ENCODE measurements at regions not wholly inside any gene's neighbourhood (a gene's known extent, or its start where the extent isn't known, plus 50 kb on each side); places are given as distances from the start of the nearest gene placed in this dataset.

DNA sequence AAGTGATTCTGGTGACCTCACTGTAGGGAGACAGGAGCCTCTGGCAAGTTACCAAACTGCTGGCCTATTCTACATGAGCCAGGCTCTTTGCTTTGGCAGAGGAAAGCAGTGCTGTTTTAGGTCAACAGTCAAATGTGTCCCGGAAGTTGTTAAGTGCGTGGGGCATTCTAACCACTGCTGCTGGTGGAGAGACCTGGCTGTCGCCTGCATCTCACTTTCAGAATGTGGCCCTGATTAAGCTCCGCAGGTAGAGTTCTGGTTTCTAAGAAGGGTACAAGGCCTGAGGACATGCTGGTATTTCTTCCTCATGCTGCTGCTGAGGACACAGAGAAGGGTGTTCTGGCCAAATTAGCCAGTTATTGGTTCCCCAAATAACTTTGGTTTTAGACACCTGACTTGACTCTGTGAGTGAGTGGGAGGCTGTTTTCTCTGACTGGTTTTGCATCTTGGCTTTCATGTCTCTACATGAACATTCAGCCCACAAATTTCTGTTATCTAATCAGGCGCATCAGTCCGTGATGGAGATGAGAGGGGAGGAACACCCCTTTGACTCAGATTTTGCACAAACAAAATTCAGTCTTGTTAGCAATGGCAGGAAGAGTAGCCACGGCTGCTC is 120.8 kb downstream of the LMO4 start:
- TF ChIP-seq POLR2AphosphoS5 (IDR thresholded peaks at IDR 0.05): peak in 1 of 3 donors; percentile 73
- no peak for TF ChIP-seq POLR2A (IDR thresholded peaks at IDR 0.05)
- Histone ChIP-seq H3K36me3 (no peaks in the 10 kb centered on the region), H3K27me3 (no peaks in the 10 kb centered on the region), H3K4me1 (peaks cover 8 to 14% (median 11%) of the 10 kb centered on the region in 4 donors), H3K27ac (peak overlapping the region in 3 of 4 donors; percentile 19 to 62 (median 30)), H3K9me3 (peaks cover 0 to 6% of the 10 kb centered on the region in 2 donors), H3K4me3 (no peak overlapping the region)
- intact Hi-C loops (cut with DNase I; ENCODE audit: low total_unique reads) (no loop called here), in situ Hi-C loops (cut with MboI; ENCODE audit: low pct_ligation_motif_present in 1 of 4, low pct_unique_long_range_greater_than_20kb in 1 of 4, low sequenced_read_pairs in 3 of 4) (no loop called here)
- DNase-seq: peak; percentile 70
- WGBS, 2 donors (ENCODE audit: low coverage in 1 of 2): 53 to 69% methylated on average over 3 to 7 of the region's 7 CpGs

DNA sequence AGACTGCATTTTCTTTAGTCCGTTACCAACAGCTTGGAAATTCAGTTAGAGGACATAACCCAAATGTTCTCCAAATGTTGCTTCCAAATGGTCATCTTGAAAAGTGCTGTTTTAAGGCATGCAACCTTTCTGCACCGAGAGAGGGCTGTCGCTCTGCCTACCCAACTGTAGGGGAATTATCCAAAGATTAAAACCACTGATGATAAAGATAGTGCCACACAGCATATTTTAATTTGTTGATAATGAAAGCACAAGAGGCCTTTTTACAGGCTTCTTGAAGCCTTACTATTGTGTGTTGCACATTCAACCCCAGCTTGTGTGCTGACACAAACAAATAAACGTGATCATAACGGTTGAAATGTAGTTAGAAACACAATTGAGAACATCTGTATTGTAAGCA is 121.5 kb downstream of the LMO4 start:
- H3K27ac ChIP-seq: peak overlapping the region in 3 of 4 donors; percentile 19 to 62 (median 30)

DNA sequence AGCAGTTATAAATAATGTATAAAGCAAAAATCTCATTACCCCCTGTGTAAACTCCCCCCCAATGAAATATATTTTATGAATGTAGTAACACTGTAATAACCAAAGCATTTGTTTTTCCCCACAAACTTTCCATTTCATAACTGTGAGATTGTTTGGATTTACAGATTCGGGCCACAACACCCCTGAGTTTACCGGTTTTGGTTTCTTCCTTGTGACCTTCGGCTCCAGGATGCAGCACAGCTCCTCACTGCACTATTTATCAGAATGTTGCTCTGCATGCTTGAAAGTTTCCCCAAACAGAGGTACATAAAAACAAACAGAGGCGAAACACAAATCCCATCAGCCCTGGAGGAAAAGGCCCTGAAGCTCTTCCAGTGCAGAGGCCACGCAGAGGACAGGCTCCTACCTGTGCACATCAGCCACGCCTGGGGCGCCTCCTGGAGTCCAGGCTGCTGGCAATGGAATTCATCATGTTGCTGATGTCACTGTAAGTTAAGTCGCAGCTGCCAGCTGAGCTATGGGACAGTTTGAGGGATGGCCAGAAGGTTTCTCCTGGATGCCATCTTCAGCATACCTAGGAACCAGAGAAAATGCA is 122.0 kb downstream of the LMO4 start:
- DNase-seq: peak; percentile 44
- no peaks in the 10 kb centered on the region for H3K36me3 ChIP-seq
- H3K4me1 ChIP-seq: peaks cover 8 to 14% (median 11%) of the 10 kb centered on the region in 4 donors
- H3K27me3 ChIP-seq: no peaks in the 10 kb centered on the region
- in situ Hi-C loops (cut with MboI; ENCODE audit: low pct_ligation_motif_present in 1 of 4, low pct_unique_long_range_greater_than_20kb in 1 of 4, low sequenced_read_pairs in 3 of 4): no loop called here
- H3K9me3 ChIP-seq: no peaks in the 10 kb centered on the region
- WGBS, 2 donors (ENCODE audit: low coverage in 1 of 2): 70 to 85% methylated on average over 3 to 8 of the region's 8 CpGs
- intact Hi-C loops (cut with DNase I; ENCODE audit: low total_unique reads): no loop called here
- TF ChIP-seq, protein P1, sequence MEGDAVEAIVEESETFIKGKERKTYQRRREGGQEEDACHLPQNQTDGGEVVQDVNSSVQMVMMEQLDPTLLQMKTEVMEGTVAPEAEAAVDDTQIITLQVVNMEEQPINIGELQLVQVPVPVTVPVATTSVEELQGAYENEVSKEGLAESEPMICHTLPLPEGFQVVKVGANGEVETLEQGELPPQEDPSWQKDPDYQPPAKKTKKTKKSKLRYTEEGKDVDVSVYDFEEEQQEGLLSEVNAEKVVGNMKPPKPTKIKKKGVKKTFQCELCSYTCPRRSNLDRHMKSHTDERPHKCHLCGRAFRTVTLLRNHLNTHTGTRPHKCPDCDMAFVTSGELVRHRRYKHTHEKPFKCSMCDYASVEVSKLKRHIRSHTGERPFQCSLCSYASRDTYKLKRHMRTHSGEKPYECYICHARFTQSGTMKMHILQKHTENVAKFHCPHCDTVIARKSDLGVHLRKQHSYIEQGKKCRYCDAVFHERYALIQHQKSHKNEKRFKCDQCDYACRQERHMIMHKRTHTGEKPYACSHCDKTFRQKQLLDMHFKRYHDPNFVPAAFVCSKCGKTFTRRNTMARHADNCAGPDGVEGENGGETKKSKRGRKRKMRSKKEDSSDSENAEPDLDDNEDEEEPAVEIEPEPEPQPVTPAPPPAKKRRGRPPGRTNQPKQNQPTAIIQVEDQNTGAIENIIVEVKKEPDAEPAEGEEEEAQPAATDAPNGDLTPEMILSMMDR (IDR thresholded peaks at IDR 0.05): no peak
- H3K4me3 ChIP-seq: no peak overlapping the region
- peak overlapping the region in 1 of 4 donors; percentile 62 for H3K27ac ChIP-seq

More for the DNA sequence above, 121.5 kb downstream of the LMO4 start:
- WGBS, 2 donors (ENCODE audit: low coverage in 1 of 2): 72 to 80% methylated on average over 5 of the region's 5 CpGs
- intact Hi-C loops (cut with DNase I; ENCODE audit: low total_unique reads) (no loop called here), in situ Hi-C loops (cut with MboI; ENCODE audit: low pct_ligation_motif_present in 1 of 4, low pct_unique_long_range_greater_than_20kb in 1 of 4, low sequenced_read_pairs in 3 of 4) (no loop called here)
- Histone ChIP-seq H3K9me3 (no peaks in the 10 kb centered on the region), H3K4me1 (peaks cover 8 to 14% (median 11%) of the 10 kb centered on the region in 4 donors), H3K36me3 (no peaks in the 10 kb centered on the region), H3K4me3 (no peak overlapping the region), H3K27me3 (no peaks in the 10 kb centered on the region)
- no peak for DNase-seq
- TF ChIP-seq POLR2A (IDR thresholded peaks at IDR 0.05) (no peak), POLR2AphosphoS5 (IDR thresholded peaks at IDR 0.05) (no peak), EP300 (IDR thresholded peaks at IDR 0.05; ENCODE audit: low read depth) (no peak)
- TF ChIP-seq, protein P1 (IDR thresholded peaks at IDR 0.05): no peak

DNA sequence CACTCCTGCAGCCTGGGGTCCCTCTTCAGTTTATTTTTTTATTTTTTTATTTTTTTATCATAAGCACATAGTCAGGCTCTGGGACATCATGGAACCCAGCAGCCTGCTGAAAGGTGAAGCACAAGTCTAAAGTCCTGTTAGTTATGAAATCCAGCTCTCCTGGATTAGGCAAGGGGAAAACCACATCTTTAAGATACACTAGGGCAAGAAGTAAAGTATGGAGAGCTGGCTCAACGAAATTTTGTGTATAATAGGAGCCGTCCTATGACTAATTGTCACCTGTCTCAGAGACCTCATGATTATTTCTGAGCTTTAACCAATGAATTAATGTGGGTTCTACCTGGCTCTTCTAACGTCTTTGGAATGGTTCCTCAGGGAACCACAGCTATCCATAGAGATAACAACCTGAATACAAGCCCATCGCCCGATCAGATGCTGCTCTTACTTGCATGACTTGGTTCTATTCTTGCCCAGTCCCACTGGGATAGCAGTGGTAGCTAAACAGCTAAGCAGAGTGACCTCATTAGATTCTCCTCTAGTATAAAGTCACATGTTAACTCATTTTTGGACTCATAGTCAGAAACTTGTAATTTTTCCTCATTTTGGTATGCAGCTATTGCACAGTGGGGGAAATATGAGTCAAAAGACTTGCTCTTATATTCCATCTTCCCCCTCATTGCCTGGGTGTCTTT is 122.7 kb downstream of the LMO4 start:
- in situ Hi-C loops (cut with MboI; ENCODE audit: low pct_ligation_motif_present in 1 of 4, low pct_unique_long_range_greater_than_20kb in 1 of 4, low sequenced_read_pairs in 3 of 4): no loop called here
- intact Hi-C loops (cut with DNase I; ENCODE audit: low total_unique reads): no loop called here
- Histone ChIP-seq H3K4me1 (peaks cover 8 to 14% (median 11%) of the 10 kb centered on the region in 4 donors), H3K27me3 (no peaks in the 10 kb centered on the region), H3K27ac (no peak overlapping the region), H3K4me3 (no peak overlapping the region), H3K36me3 (no peaks in the 10 kb centered on the region), H3K9me3 (no peaks in the 10 kb centered on the region)
- TF ChIP-seq POLR2A (IDR thresholded peaks at IDR 0.05): no peak
- TF ChIP-seq, protein P1 (IDR thresholded peaks at IDR 0.05): no peak
- TF ChIP-seq EP300 (IDR thresholded peaks at IDR 0.05; ENCODE audit: low read depth): no peak
- no peak for TF ChIP-seq POLR2AphosphoS5 (IDR thresholded peaks at IDR 0.05)
- DNase-seq: no peak
- 82 to 100% methylated on average over 1 to 5 of the region's 5 CpGs for WGBS, 2 donors (ENCODE audit: low coverage in 1 of 2)
